C4-2B (cell line): ENCODE measurements at regions not wholly inside any gene's neighbourhood (a gene's known extent, or its start where the extent isn't known, plus 50 kb on each side); places are given as distances from the start of the nearest gene placed in this dataset.

Source experiments
- H3K27ac ChIP-seq: fragments of 450-650 bp; 2 replicates; pipeline ENCODE4 v1.5.1; 2017
- ZFX ChIP-seq: fragments of 450-650 bp; IDR thresholded peaks from 2 replicates; pipeline ENCODE4 v1.6.1; 2017
- TF ChIP-seq, protein P1 (sequence below): fragments of 450-650 bp; conservative IDR thresholded peaks from 2 replicates; pipeline ENCODE4 v1.5.1; 2017; ENCODE audit warnings: mild to moderate bottlenecking

DNA sequence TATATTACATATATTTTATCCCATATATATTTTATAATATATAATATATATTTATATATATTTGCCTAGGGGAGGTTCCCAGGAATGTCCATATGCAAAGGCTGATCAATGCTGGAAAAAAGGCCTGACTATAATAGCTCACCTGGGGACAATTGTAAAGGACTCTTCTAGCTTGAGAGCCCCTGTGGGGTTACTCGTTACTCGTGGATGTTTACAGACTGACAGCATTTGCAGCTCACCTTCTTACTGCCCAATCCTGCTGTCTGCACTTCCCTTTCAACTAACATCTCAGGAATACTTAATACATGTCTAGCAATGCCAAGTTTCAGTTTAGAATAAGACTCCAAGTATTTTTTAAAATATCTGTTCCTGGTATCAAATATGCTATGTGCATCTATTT is 1365.4 kb upstream of the RAG2 start:
- TF ChIP-seq ZFX: no peak
- TF ChIP-seq, protein P1, sequence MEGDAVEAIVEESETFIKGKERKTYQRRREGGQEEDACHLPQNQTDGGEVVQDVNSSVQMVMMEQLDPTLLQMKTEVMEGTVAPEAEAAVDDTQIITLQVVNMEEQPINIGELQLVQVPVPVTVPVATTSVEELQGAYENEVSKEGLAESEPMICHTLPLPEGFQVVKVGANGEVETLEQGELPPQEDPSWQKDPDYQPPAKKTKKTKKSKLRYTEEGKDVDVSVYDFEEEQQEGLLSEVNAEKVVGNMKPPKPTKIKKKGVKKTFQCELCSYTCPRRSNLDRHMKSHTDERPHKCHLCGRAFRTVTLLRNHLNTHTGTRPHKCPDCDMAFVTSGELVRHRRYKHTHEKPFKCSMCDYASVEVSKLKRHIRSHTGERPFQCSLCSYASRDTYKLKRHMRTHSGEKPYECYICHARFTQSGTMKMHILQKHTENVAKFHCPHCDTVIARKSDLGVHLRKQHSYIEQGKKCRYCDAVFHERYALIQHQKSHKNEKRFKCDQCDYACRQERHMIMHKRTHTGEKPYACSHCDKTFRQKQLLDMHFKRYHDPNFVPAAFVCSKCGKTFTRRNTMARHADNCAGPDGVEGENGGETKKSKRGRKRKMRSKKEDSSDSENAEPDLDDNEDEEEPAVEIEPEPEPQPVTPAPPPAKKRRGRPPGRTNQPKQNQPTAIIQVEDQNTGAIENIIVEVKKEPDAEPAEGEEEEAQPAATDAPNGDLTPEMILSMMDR: no peak
- H3K27ac ChIP-seq: no peak overlapping the region

DNA sequence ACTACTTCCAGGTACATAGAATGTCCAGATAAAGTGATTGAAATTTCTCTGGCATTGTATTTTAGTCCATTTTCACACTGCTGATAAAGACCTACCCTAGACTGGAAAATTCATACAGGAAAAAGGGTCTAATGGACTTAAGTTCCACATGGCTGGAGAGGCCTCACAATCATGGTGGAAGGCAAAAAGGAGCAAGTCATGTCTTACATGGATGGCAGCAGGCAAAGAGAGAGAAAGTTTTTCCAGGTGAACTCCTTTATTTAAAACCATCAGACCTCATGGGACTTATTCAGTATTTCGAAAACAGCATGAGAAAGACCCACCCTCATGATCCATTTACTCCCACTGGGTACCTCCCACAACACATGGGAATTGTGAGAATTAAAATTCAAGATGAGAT is 1359.7 kb upstream of the RAG2 start:
- TF ChIP-seq, protein P1: no peak
- no peak for TF ChIP-seq ZFX
- H3K27ac ChIP-seq: no peak overlapping the region

DNA sequence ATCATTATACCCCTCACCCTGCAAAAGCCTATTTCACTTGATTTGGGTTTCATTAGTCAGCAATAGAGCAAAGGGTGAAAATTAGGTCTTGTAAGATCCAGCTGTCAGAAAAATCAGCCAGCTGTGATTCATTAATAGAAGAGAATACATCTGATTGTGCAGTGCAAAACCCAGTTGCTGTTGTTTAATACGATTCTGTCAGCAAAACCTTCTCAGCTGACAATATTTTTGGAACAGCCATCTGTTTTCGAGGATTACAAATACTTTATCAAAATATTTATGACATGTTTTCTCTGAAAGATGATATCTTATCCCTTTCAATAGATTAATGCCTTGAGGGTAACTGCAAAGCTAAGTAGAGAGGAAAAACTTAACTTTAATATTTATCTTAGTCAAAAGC is 1354.0 kb upstream of the RAG2 start:
- H3K27ac ChIP-seq: no peak overlapping the region
- TF ChIP-seq ZFX: no peak

DNA sequence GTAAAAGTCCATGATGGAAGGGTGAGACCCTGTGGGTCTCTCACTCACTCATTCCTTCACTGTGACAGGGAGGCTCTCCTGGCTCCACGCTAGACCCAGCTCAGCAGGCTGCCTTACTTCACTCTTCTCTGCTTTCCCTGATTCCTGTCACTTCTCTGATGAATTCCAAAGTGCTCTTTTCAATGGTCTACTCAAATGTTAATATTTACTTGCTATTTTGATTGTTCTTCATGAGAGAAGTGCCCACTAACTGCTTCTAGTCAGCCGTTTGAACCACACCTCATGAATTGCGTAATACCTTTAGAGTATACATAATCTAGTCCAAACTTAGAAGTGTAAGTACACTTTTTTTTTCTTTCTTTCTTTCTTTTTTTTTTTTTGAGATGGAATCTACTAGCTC is 1350.2 kb upstream of the RAG2 start:
- no peak for TF ChIP-seq ZFX
- TF ChIP-seq, protein P1: no peak
- H3K27ac ChIP-seq: no peak overlapping the region

DNA sequence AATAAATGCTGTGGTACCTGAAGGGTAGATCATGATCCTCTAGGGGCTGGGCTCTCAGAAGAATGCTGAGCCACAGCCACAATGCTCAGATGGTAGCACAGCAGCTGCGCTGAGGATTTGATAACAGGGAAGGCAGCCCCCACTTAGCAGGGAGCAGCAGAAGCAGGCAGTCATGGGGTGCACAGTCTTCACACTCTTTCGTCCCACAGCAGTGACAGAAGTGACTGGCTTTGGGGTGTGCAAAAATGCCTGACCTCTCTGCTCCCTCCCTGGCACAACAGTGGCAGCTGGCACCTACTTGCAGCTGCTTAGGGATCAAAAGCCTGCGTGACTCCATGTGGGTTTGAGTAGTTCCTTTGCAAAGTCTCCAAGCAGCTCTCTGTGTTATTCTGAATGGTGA is 1349.8 kb upstream of the RAG2 start:
- TF ChIP-seq, protein P1: no peak
- no peak for TF ChIP-seq ZFX
- no peak overlapping the region for H3K27ac ChIP-seq

DNA sequence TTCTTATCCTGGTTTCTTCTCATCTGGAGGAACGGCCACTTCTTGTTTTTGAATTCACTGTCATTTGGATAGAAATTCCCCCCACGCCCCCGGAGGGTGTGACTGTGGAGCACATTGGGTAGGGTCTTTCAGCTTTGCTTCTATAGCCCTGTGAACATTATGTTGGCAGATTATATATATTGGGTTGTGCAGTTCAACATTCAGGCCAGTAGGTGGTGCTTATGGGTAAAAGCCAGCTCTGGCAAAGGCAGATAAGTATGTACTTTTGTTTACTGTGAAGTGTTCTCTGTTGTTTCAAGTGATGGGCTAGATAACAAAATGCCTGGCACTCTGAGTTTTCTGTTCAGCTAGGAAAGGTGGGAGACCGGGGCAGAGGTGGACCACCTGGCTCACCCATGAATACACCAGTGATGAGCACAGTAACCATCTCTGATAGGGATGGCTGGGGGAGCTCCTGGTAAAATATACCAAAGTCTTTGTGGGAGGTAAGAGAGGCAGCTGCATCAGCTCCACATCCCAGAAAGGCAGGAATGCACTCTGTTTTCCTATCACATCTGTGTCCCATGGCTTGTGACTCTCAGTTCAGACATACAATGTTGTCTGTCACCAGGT is 1348.2 kb upstream of the RAG2 start:
- TF ChIP-seq ZFX: no peak
- TF ChIP-seq, protein P1: peak; percentile 90
- H3K27ac ChIP-seq: no peak overlapping the region

DNA sequence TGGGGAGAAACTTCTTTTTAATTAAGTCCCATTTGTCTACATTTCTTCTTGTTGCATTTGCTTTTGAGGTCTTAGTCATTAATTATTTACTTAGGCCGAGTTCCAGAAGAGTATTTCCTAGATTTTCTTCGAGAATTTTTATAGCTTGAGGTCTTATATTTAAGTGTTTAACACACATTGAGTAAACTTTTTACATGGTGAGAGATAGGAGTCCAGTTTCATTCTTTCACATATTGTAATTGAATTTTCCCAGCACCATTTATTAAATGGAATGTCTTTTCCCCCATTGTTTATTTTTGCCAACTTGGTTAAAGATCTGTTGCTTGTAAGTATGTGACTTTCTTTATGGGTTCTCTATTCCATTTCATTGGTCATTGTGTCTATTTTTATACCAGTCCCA is 1344.0 kb upstream of the RAG2 start:
- no peak for TF ChIP-seq ZFX
- TF ChIP-seq, protein P1: no peak
- no peak overlapping the region for H3K27ac ChIP-seq

DNA sequence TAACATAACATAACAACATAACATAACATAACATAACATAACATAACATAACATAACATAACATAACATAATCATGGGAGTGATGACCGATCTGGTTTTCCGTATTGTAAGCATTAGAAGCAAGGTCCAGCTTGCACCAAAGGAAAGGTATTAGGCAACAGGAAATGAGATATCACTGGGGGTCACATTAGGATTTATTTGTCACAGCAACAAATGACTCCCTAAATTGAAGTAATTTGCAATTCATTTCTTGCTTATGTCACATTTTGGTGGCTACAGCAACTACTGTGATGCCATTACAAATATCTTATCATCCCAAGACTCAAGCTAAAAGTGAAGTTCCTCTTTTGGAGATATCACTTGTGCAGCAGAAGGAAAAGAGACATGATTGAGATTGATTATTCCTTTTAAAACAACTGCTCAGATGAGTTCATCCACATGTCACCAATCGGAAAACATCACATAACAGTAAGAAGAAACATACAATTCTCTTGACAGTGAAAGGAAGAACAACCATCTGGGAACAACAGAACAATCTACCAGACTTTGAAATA is 1331.1 kb upstream of the RAG2 start:
- TF ChIP-seq, protein P1: no peak
- H3K27ac ChIP-seq: no peak overlapping the region
